ENCODE measurements at regions not wholly inside any gene's neighbourhood (a gene's known extent, or its start where the extent isn't known, plus 50 kb on each side); places are given as distances from the start of the nearest gene placed in this dataset.
"Not testable (repeated sequence)": the region's sequence is repeated elsewhere in the genome, so short reads cannot be mapped to it uniquely, and the experiment has no call there.

- Histone ChIP-seq H3K4me1 (ENCODE audit: control insufficient read depth in 5 of 5, insufficient read depth in 5 of 5, low read length in 5 of 5) (no peaks in the 10 kb centered on the region), H3K27me3 (ENCODE audit: control insufficient read depth in 3 of 3, insufficient read depth in 3 of 3, low read length in 2 of 3) (no peaks in the 10 kb centered on the region), H3K4me3 (no peak overlapping the region), H3K27ac (ENCODE audit: low read depth in 1 of 2, low read length in 1 of 2) (no peak overlapping the region), H3K9ac (ENCODE audit: insufficient read depth in 1 of 2, low read length in 2 of 2) (no peak overlapping the region), H3K36me3 (ENCODE audit: control insufficient read depth in 4 of 4, insufficient read depth in 4 of 4, low read length in 4 of 4) (no peaks in the 10 kb centered on the region), H3K9me3 (ENCODE audit: control insufficient read depth in 4 of 4, insufficient read depth in 3 of 4, low read length in 3 of 4) (peaks cover 0 to 5% (median 0%) of the 10 kb centered on the region in 4 donors)
- TF ChIP-seq CTCF (IDR thresholded peaks at IDR 0.05; ENCODE audit: control extremely low read depth, extremely low read depth) = no peak
- no peak for ATAC-seq (ENCODE audit: insufficient read depth, low FRiP score)
- WGBS, 2 donors = 55 to 72% methylated on average over 2 of the region's 2 CpGs
- DNase-seq = no peak
Measured at GRCh38 chr11:28792856-28793255, 684.7 kb downstream of the METTL15 start.

GRCh38 chr11:28787897-28788296 is 679.7 kb downstream of the METTL15 start:
- 75 to 90% methylated on average over 2 of the region's 2 CpGs for WGBS, 2 donors
- H3K9me3 ChIP-seq (ENCODE audit: control insufficient read depth in 4 of 4, insufficient read depth in 3 of 4, low read length in 3 of 4); H3K27me3 ChIP-seq (ENCODE audit: control insufficient read depth in 3 of 3, insufficient read depth in 3 of 3, low read length in 2 of 3); H3K27ac ChIP-seq (ENCODE audit: low read depth in 1 of 2, low read length in 1 of 2); H3K4me1 ChIP-seq (ENCODE audit: control insufficient read depth in 5 of 5, insufficient read depth in 5 of 5, low read length in 5 of 5); H3K36me3 ChIP-seq (ENCODE audit: control insufficient read depth in 4 of 4, insufficient read depth in 4 of 4, low read length in 4 of 4); H3K9ac ChIP-seq (ENCODE audit: insufficient read depth in 1 of 2, low read length in 2 of 2); H3K4me3 ChIP-seq; ATAC-seq (ENCODE audit: insufficient read depth, low FRiP score); DNase-seq: not testable (repeated sequence)

- Histone ChIP-seq H3K27ac (ENCODE audit: low read depth in 1 of 2, low read length in 1 of 2) (no peak overlapping the region), H3K27me3 (ENCODE audit: control insufficient read depth in 3 of 3, insufficient read depth in 3 of 3, low read length in 2 of 3) (no peaks in the 10 kb centered on the region), H3K9ac (ENCODE audit: insufficient read depth in 1 of 2, low read length in 2 of 2) (no peak overlapping the region), H3K9me3 (ENCODE audit: control insufficient read depth in 4 of 4, insufficient read depth in 3 of 4, low read length in 3 of 4) (peaks cover 0 to 8% (median 0%) of the 10 kb centered on the region in 4 donors), H3K36me3 (ENCODE audit: control insufficient read depth in 4 of 4, insufficient read depth in 4 of 4, low read length in 4 of 4) (no peaks in the 10 kb centered on the region), H3K4me1 (ENCODE audit: control insufficient read depth in 5 of 5, insufficient read depth in 5 of 5, low read length in 5 of 5) (no peaks in the 10 kb centered on the region), H3K4me3 (no peak overlapping the region)
- DNase-seq = no peak
- no peak for ATAC-seq (ENCODE audit: insufficient read depth, low FRiP score)
- TF ChIP-seq CTCF (IDR thresholded peaks at IDR 0.05; ENCODE audit: control extremely low read depth, extremely low read depth) = no peak
- 82 to 89% methylated on average over 6 of the region's 6 CpGs for WGBS, 2 donors
Measured at GRCh38 chr11:28777126-28777525, 668.9 kb downstream of the METTL15 start.

GRCh38 chr11:28773606-28774005 is 665.4 kb downstream of the METTL15 start:
- peaks cover 0 to 4% (median 0%) of the 10 kb centered on the region in 4 donors for H3K9me3 ChIP-seq (ENCODE audit: control insufficient read depth in 4 of 4, insufficient read depth in 3 of 4, low read length in 3 of 4)
- no peaks in the 10 kb centered on the region for H3K36me3 ChIP-seq (ENCODE audit: control insufficient read depth in 4 of 4, insufficient read depth in 4 of 4, low read length in 4 of 4)
- no peak overlapping the region for H3K4me3 ChIP-seq
- no peaks in the 10 kb centered on the region for H3K4me1 ChIP-seq (ENCODE audit: control insufficient read depth in 5 of 5, insufficient read depth in 5 of 5, low read length in 5 of 5)
- no peak for TF ChIP-seq CTCF (IDR thresholded peaks at IDR 0.05; ENCODE audit: control extremely low read depth, extremely low read depth)
- H3K9ac ChIP-seq (ENCODE audit: insufficient read depth in 1 of 2, low read length in 2 of 2) = no peak overlapping the region
- no peaks in the 10 kb centered on the region for H3K27me3 ChIP-seq (ENCODE audit: control insufficient read depth in 3 of 3, insufficient read depth in 3 of 3, low read length in 2 of 3)
- ATAC-seq (ENCODE audit: insufficient read depth, low FRiP score) (no peak), DNase-seq (no peak)
- 90 to 95% methylated on average over 1 of the region's 1 CpG for WGBS, 2 donors
- no peak overlapping the region for H3K27ac ChIP-seq (ENCODE audit: low read depth in 1 of 2, low read length in 1 of 2)

All from lung (tissue), 11 donors.